NCI-H2081 treated with DMSO at 0.1 percent for 48 hours (cell line): ENCODE measurements at regions not wholly inside any gene's neighbourhood (a gene's known extent, or its start where the extent isn't known, plus 50 kb on each side); places are given as distances from the start of the nearest gene placed in this dataset.
"Not testable (repeated sequence)": the region's sequence is repeated elsewhere in the genome, so short reads cannot be mapped to it uniquely, and the experiment has no call there.

Experiments used
- DNase-seq: peaks from one replicate; lab custom pipeline; 2025; lab: John Stamatoyannopoulos, UW

DNA sequence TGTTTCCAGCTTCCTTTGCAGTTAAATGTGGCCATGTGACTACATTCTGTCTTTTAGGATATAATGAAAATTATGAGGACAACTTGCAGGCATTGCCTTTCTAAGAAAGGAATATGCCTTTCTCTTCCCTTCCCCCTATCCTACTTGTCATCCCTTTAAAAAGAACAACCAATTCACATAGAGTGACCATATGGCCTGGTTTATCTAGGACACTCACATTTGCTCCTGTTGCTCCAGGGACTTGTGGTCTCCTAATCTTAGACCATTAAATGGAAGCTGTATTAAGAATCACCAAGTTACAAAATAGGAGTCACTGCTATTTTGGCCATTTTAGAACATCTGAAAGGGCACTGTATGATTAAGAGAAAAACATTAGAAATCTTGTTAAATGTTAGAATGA, 520.3 kb downstream of the DTWD2 start:
- no peak for DNase-seq

DNA sequence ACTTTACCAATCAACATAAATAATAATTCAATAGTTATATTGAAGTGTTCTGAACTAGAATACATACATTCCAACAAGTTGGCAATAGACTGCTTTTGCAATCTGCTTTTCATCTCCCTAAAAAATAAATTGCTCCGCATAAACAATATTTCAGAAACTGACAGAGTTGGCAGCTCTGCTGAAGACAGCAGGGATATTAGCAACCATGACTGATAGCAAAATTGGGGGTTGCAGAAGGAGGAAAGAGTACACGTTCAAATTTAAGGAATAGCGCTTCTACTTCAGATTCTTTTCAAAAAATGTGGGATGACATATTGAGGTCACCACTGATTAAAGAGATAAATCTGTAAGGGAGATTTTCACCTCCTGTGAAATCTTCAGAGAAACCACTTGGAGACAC, 521.2 kb downstream of the DTWD2 start:
- no peak for DNase-seq

DNA sequence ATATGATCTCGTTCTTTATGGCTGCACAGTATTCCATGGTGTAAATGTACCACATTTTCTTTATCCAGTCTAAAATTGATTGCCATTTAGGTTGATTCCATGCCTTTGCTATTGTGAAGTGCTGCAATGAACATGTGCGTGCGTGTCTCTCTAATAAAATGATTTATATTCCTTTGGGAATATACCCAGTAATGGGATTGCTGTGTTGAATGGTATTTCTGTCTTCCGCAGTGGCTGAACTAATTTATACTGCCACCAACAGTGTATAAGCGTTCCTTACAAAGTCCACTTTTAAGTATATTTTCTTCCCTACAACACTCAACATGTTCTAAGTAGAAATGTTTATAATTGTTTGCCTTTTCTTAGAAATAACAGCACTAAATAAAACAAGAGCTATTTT, 521.9 kb downstream of the DTWD2 start:
- DNase-seq, result no peak

DNA sequence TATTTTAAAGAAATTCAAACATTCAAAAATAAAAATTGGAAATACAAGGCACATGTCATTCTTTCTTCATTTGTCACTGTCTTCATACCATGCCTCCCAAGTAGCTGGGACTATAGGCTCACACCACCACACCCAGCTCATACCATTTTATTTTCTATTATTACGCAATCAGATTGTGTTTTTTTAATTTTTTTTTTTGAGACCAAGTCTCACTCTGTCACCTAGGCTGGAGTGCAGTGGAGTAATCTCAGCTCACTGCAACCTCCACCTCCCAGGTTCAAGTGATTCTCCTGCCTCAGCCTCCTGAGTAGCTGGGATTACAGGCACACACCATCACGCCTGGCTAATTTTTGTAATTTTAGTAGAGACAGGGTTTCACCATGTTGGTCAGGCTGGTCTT, 526.1 kb downstream of the DTWD2 start:
- not testable (repeated sequence) for DNase-seq

DNA sequence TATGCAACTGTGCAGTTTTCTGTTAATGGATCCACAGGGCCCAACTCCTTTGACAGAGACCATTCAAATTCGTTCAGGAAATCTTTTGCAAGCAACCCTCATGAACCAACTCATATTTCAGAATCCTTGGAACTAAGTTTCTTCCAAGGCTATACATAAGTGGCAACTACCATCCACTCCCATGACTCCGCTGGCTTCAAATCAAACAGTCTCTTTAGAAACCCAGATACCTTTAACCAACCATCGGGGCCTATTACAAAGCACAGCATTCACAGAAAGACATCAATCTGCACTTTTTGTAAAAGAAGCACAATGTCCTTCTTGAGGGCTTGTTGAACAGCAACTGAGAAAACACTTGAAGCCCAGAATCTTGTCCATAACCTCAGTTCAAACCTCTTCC, 526.9 kb downstream of the DTWD2 start:
- no peak for DNase-seq

DNA sequence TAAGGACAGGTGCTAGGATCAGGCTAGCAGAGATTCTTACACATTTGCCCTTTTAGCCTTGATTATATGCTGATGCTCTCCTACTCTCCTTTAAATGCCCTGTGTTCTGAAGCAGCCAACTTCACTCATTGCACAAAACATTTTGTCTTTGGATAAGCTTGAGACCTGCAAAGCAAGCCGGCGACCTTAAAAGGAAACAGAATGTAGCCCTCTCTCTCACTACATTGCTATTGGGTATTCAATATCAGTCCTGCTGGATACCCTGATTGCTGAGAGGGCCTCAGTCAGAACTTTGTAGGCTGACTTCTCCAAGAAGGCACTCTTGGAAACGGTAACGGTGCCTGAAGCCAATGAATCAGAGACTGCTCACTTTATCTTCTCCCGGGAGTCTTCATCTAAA, 528.9 kb downstream of the DTWD2 start:
- no peak for DNase-seq

DNA sequence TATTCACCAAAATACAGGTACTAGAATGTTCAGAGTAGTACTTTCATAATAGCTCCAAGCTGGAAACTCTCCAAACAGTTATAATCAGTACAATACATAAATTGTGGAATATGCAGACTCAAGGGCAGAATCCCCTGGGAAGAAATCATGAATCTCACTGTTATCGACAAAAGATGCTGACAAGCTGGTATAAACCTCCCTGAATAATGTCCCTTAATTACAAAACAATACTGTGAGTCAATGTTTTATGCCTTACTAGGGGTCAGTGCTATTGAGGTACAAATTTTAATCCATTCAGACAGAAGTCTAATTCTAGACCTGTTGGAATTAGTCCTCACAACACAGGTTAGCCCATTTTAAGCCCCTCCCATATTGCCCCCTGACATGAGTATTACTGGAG, 532.3 kb downstream of the DTWD2 start:
- no peak for DNase-seq

DNA sequence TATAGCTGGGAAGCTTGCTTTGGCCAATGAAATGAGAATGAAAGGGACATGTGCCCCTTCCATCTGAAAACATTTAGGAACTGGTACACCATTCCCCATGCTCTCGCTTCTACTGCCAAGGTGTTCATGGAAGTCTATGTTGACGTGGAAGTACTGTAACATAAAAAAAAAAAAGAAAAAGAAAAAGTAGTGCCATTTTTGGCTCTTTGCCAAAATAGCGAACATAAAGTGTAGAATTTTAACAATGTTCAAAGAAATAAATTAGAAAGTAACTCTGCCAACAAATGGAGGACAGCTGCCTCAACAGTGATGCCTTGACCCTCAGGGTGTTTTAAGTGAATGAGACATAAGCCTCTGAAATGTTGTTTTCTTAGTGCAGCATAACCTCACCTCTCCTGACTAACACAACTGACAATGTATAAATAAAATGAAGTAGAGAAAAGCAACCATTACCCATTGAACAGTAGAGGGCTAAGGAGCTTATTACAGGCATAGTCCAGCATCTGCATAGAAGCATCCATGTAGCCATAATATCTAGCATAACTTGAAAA, 536.6 kb downstream of the DTWD2 start:
- no peak for DNase-seq

DNA sequence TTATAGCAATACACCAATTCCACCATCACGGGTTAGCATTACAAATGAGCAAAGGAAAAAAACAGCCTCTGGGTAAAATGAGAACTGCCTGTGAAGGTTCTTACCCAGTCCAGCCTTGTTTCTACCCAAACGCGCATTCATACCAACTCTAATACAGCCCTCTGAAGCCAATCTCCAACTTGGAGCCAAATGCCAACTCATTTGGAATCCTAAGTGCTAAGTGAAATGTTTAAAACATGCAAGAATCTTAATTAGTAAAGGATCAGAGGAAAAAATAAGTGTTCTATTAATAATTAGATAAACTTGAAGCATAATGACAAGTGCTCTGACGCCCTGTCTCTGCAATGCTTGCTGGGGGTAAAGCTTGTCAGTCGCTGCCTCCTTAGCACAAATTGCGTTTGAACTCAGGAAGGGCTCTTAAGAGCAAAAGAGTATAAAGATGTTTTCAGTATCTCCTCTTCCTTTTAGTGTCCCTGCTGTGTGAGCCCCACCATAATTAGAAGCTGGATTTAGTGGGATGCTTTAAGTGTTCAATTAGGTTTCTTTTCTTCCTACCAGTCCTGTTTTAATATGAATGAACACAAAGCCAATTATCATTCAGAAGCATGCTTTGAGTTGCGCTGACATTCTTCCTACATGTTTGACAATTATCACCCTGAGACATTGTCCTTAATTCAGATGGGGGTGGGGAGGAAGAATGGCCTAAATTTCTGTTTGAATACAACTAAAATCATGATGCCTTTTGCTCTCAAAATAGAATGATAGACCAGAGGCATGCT, 537.6 kb downstream of the DTWD2 start:
- no peak for DNase-seq

DNA sequence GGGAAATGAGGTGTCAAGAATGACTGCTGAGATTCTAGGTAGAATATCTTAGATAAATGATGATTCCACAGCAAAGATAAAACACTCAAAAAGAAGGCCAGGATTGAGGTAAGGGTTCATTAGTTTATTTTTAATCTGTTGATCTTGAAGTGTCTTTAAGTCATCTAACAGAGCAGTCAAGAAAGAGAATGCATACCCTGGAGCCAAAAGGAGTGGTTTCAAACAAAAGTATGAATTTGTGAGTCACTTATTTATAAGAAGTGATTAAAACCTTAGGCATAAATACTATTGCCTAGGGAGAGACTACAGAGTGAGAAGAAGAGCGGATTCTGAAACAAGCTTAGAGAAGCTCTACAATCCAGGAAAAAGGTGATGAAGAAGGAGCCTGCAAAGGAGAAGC, 541.0 kb downstream of the DTWD2 start:
- DNase-seq, result no peak

DNA sequence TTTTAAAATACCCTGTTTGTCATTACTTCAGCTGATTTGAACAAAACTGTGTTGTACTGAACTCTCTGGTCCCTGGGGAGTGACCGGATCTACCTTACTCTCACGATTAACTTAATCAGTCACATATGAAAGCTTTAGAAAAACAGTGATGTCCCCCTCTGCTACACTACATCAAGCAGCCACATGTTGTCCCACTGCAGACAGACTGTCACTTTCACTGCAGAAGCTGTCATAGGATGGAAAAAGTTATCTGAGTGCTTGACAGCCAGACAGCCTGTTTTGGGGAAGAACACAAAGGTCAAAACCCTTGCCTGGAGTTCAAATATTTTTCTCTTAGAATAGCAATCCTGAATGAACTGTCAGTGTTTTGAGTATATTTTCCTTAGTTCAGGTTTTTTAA, 546.4 kb downstream of the DTWD2 start:
- DNase-seq, result no peak

DNA sequence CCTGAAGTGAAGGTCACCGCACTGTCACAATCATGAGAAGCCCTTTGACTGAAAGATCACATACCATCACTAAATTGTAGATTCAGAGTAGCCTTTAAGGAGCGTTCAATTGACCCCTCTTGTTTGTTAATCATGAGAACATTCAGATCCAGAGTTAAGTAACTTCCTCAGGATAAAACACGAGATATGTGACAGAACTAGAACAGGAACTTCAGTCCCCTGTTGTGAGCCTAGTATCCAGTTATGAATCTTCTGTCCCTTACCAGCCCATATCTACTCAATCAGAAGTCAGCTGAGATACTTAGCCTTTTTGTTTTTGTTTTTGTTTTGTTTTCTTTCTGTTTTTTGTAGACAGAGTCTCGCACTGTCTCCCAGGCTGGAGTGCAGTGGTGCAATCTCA, 547.3 kb downstream of the DTWD2 start:
- DNase-seq, result no peak

DNA sequence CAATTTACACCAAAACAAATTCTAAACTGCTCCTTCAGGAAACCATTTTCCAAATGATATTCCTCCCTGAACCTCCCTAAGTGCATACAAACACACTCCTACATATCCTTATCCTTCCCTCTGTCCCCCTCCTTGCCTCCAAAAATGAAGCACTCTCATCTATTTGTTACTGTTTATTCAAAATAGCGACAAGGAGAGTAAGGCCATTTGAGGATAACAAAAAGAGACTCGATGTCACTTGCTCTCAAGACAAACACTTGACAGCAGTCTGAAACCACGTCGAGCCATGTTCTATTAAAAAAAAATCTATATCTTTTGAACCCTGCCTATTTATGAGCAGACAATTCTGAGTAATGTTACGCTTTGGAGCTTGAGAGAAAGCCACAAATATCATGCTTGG, 547.9 kb downstream of the DTWD2 start:
- DNase-seq, result no peak

DNA sequence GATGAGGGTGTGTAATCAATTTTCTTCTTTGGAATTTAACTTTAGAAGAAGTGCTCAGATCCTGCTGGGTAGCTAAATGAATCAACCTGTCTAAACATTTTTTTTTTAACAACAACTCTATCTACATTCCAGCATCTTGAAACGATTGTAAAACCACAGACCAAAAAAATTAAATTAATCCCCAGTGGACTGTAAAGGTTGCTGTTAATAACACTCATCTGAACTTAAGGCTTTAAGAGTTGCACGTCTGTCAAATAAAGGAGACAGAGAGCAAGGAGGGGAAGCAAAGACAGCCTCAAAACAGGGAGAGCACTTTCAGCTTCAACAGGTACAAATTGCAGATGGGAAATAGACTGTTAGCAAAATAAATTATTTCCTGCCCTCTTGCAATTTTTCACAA, 548.5 kb downstream of the DTWD2 start:
- no peak for DNase-seq

DNA sequence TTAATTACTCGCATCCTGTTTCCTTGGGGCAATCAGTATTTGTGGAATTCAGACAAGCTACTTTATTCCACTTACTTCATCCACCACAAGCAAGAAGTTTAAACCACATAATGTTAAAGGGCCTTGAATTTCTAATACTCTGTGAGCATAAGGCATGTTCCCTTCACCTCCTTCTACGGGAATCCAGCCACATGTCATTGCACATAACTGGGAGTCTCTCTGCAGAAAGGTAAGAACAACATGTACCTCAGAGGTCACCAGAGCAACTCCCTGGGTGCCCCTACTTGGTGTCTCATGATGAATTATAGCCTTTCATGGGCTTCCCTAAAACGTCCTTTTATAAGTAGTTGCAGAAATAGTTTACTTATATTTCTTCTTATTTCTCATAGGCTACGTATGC, 553.2 kb downstream of the DTWD2 start:
- no peak for DNase-seq

DNA sequence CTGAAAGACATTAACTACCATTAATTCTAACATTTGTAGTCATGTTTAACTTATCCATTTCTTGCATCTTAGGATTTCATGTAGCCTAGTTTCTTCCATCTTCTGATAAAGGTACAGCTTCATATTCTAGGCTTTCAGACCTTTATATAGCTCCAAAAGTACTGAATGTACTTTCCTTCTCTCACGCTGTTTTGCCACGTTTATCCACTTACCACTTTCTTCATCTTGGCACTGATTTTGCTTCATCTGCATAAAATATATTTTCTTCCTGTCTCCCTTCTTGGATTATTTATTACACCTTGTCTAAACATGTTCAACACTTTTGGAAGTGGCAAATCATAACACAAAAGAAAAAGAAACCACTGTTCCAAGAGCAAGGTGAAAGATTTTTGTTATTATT, 553.8 kb downstream of the DTWD2 start:
- DNase-seq, result no peak

DNA sequence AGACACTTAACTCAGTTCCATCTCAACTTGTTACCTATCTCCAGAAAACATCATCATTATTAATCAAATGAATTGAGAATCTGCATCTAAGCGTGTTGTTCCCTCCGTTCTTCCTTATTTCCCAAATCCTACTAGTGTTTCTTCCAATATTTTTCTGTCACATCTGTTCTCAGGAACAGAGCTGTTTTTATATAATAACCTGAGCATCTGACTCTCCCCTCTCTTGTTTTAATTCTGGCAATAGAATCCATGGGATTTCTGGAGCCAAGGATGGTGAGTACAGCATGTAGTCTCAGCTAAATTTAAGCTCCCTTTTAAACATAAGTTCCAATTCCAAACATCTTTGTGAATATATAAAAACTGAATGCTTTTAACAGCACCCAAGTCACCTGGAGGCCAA, 558.3 kb downstream of the DTWD2 start:
- DNase-seq, result no peak

DNA sequence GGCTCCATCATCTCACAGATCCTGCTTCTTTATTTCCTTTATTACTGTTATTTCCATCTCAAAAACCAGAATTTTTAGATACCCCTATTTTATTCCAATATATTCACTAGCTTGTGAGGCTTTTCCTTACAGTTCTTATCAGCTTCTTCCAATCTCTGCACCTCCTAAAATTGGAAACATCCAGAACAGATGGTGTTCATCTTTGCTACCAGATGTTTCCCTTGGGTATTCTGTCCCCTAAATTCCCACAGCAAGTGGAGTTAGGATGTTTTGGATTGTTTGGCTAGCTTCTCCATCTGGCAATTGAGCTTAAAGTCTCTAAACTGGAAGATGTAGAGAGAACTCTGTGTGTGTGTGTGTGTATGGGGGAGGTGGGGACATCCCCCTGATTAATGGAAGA, 580.4 kb downstream of the DTWD2 start:
- no peak for DNase-seq

DNA sequence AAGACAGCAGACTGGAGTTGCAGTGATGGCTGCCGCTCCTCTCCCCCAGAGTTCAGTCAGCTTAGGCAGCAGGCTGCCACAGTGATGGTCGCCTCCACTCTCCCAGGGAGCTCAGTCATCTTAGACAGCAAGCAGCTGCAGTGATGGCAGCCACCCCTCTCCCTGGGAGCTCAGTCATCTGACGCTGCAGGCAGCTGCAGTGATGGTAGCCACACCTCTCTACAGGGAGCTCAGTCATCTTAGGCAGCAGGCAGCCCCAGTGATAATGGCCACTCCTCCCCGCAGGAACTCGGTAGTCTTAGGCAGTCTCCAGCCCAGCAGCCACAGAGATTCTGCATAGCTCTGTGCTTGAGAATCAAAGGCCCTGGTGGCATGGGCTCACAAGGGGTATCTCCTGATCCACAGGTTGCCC, 582.7 kb downstream of the DTWD2 start:
- DNase-seq, result no peak

DNA sequence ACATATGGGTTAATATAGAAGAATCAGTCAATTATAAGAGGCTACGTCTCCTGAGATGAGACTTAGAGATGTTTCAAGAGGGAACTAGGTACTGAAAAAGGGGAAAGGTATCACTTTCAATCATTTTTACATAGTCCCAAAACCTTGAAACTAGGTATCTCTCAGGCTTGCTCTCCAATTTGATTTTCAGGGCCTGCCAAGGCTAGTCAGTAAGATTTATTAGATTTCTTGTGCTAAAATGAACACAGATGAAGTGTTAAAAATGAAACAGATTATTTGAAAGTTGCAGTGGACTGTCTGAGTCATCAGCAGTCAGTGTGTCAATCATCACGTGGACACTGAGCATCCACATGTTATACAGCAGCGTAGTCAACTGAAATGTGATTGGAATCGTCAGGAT, 591.1 kb downstream of the DTWD2 start:
- DNase-seq, result no peak

DNA sequence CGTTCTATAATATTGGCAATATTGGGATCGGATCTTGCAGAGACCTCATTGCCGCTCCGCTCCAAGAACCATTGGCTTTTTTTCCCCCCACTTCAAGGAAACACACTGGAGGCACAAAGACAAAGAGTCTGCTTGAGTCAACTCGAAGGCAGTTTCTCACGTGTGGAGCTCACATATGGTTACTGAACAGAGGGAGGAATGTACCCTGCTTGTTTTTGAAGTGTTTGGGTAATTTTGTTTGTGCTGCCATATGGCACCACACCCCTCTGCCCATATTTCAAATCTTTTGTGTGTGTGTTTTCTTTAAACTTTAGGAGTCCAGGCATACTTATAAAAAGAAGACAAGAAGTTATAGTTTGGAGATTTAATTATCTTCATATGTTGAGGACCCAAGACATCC, 595.9 kb downstream of the DTWD2 start:
- no peak for DNase-seq

DNA sequence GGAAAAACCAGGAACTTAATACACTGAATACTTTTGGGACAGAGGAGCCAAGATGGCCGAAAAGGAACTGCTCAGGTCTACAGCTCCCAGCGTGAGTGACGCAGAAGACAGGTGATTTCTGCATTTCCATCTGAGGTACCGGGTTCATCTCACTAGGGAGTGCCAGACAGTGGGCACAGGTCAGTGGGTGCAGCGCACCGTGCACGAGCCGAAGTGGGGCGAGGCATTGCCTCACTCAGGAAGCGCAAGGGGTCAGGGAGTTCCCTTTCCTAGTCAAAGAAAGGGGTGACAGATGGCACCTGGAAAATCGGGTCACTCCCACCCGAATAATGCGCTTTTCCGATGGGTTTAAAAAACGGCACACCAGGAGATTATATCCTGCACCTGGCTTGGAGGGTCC, 605.4 kb downstream of the DTWD2 start:
- not testable (repeated sequence) for DNase-seq

DNA sequence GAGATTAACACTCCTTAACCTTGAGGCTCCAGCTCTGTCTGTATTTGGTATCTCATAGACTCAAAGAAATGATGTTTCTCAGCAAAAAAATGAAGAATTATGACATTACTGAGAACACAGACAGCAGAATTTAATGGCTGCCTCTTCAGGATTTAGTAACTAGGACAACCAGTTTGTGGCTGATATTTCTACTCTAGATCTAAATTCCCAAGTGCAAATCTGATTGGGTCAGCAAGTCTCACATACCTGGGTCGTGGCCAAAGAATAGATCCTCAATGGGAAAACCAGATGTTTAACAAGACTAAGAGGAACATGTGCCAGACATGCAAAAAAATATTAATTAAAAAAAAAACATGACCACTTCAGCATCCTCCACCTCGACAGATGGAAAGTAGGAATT, 608.9 kb downstream of the DTWD2 start:
- no peak for DNase-seq

DNA sequence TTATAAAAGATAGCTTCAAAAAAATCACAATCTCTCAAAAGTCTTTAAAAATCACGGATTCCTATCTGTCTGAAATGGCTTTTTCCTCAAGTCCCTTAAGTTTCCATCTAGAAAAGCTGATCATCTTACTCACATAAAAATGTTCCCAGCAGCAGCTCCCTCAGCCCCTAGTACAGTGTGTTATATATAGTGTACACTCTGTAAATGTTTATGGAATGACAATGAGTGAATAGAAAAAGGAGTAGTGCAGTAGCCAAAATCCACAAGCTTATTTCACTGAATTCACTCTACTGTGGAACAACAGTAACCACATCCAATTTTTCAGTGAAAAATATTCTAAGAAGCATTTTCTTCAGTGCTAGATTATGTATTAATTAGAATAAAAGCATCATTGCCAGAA, 609.4 kb downstream of the DTWD2 start:
- no peak for DNase-seq
